ENCODE measurements at regions not wholly inside any gene's neighbourhood (a gene's known extent, or its start where the extent isn't known, plus 50 kb on each side); places are given as distances from the start of the nearest gene placed in this dataset.

DNA sequence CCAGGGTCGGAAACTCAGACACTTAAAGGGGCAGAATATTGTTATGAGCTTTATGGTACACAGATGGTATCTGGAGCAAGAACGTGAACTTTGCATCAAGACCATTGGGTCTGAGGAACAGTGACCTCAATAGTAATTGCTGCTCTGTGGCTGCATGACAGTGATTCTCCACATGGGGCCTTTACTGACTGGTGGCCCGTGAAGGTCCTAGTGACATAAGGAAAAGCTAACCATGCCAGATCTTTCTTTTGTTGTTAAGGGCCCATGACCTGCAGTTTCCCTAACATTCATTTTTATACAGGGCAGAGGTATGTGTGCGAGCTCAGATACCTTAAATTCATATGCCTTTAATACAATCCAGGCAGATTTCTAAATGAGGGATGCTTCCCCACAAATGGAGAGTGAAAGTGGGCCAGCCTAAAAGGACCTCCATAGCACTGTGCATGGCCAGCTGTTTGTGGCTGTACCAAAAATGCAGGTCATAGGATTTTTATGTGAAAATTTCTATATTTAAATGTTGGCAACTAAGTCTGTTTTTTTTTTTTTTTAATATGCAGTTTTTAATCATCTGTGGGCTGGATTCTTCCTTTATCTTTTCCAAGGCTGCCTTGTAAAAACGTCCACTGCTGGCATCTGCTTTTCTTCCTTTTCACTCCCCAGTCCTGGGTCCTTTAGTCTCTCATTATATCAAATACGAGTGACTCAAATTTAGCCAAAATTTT lies 188.0 kb upstream of the IL12A start:
- TF ChIP-seq POLR2A (IDR thresholded peaks at IDR 0.05; ENCODE audit: low read depth, low read length): no peak
- TF ChIP-seq SPI1 (IDR thresholded peaks at IDR 0.05; ENCODE audit: low read depth, low read length): no peak
- no peak for TF ChIP-seq POLR2AphosphoS5 (IDR thresholded peaks at IDR 0.05; ENCODE audit: low read depth, low read length)
- no peak for TF ChIP-seq TAF1 (IDR thresholded peaks at IDR 0.05; ENCODE audit: low read depth, low read length)
